Neuron (in vitro differentiated cells): ENCODE measurements at regions not wholly inside any gene's neighbourhood (a gene's known extent, or its start where the extent isn't known, plus 50 kb on each side); places are given as distances from the start of the nearest gene placed in this dataset.

Experiments
- H2AFZ ChIP-seq: one replicate; pipeline ENCODE4 v1.6.1; 2013; ENCODE audit warnings: low read depth, mild to moderate bottlenecking, inconsistent platforms, low read length, moderate library complexity
- H3K27me3 ChIP-seq: one replicate; pipeline ENCODE4 v1.6.1; 2013; ENCODE audit warnings: low read length; ENCODE audit not compliant: insufficient read depth
- H3K36me3 ChIP-seq: one replicate; pipeline ENCODE4 v1.6.1; 2013; ENCODE audit warnings: low read length; ENCODE audit not compliant: insufficient read depth
- H3K4me1 ChIP-seq: one replicate; pipeline ENCODE4 v1.6.1; 2013; ENCODE audit warnings: low read length; ENCODE audit not compliant: insufficient read depth
- H3K4me3 ChIP-seq: 2 replicates; pipeline ENCODE4 v1.5.1; 2013; ENCODE audit warnings: mild to moderate bottlenecking, low read length, moderate library complexity
- H3K9me3 ChIP-seq: one replicate; pipeline ENCODE4 v1.6.1; 2013; ENCODE audit warnings: low read length

DNA sequence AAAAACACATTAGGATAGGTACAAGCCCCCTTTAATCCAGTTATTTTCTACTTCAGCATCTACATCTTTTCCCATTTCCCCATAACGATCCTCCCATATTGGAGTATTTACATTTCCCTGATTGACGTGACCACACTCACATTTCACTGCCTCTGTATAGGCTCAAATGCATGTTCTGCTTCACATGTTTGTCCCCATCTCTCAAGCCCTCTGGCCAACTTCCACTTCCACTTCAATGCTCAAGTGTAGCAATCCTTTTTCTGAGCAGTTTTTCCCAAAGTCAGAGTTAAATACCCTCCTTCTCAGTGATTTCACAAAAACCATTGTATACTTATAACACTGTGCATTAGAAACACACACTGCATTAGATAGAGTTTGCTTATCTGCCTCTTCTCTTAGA is 61.8 kb upstream of the TTLL7 start:
- Histone ChIP-seq H3K27me3 (no peaks in the 10 kb centered on the region), H3K36me3 (no peaks in the 10 kb centered on the region), H3K4me3 (no peak overlapping the region), H3K9me3 (no peaks in the 10 kb centered on the region), H2AFZ (no peak overlapping the region), H3K4me1 (no peaks in the 10 kb centered on the region)

DNA sequence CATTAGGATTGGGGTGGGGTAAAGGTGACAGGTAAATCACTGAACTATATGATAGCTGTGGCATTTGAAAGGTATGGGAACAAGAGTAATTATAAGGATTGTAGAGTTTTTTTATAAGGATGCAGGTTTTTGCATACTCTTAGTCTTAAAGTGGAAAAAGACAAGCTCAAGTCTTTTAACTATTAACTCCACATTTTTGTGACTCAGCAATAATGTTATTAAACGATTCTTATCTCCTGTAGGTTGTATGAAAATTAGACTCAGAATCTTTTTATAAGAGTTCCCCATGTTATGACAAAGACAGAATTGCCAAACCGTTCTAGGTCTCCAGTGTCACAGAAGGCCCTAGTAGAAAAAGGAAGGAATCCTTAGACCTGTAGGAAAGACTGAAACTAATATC is 49.9 kb upstream of the TTLL7 start:
- Histone ChIP-seq H3K4me1 (no peaks in the 10 kb centered on the region), H3K36me3 (no peaks in the 10 kb centered on the region), H2AFZ (no peak overlapping the region), H3K4me3 (no peak overlapping the region), H3K9me3 (no peaks in the 10 kb centered on the region), H3K27me3 (no peaks in the 10 kb centered on the region)
